ENCODE measurements at regions not wholly inside any gene's neighbourhood (a gene's known extent, or its start where the extent isn't known, plus 50 kb on each side); places are given as distances from the start of the nearest gene placed in this dataset.

DNA sequence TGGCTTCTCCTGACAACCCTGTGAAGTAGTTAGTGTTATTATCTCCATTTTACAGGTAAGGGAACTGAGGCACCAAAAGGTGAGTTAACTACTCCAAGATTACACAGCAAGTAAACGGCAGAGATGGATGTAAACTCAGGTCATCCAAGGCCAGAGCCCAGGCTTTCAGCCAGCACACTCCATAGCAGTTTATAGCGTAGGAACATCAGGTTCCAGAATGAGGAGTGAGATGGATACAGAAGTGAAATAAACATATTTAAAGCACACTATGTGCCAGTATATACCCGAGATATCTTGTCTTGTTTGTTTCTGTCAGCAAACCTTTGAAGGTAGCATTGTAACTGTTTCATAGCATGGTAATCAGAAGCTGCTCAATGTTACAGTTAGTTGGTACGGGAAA, 279.0 kb downstream of the OXSM start:
- no peak overlapping the region for H3K4me3 ChIP-seq
- H3K9me3 ChIP-seq, result no peaks in the 10 kb centered on the region
- intact Hi-C loops (cut with DNase I), result loop anchor here in 2 of 10 donors (5.0 kb wide), 2 partner anchors 33 to 38 kb away; no protein-coding TSS in a partner anchor
- peaks cover 0 to 25% (median 0%) of the 10 kb centered on the region in 12 donors for H3K4me1 ChIP-seq
- ATAC-seq, result peak; percentile 94 to 97 (median 96)
- WGBS, 4 donors, result 45 to 53% (median 51%) methylated on average over 4 of the region's 4 CpGs
- no peaks in the 10 kb centered on the region for H3K36me3 ChIP-seq
- no peak for TF ChIP-seq POLR2A (IDR thresholded peaks at IDR 0.05)
- TF ChIP-seq, protein P1, sequence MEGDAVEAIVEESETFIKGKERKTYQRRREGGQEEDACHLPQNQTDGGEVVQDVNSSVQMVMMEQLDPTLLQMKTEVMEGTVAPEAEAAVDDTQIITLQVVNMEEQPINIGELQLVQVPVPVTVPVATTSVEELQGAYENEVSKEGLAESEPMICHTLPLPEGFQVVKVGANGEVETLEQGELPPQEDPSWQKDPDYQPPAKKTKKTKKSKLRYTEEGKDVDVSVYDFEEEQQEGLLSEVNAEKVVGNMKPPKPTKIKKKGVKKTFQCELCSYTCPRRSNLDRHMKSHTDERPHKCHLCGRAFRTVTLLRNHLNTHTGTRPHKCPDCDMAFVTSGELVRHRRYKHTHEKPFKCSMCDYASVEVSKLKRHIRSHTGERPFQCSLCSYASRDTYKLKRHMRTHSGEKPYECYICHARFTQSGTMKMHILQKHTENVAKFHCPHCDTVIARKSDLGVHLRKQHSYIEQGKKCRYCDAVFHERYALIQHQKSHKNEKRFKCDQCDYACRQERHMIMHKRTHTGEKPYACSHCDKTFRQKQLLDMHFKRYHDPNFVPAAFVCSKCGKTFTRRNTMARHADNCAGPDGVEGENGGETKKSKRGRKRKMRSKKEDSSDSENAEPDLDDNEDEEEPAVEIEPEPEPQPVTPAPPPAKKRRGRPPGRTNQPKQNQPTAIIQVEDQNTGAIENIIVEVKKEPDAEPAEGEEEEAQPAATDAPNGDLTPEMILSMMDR (IDR thresholded peaks at IDR 0.05), result no peak
- peak overlapping the region in 7 of 12 donors; percentile 1 to 62 (median 26) for H3K27ac ChIP-seq
- H3K27me3 ChIP-seq, result no peaks in the 10 kb centered on the region
- DNase-seq, result peak in 3 of 5 donors; percentile 25 to 73 (median 67)

DNA sequence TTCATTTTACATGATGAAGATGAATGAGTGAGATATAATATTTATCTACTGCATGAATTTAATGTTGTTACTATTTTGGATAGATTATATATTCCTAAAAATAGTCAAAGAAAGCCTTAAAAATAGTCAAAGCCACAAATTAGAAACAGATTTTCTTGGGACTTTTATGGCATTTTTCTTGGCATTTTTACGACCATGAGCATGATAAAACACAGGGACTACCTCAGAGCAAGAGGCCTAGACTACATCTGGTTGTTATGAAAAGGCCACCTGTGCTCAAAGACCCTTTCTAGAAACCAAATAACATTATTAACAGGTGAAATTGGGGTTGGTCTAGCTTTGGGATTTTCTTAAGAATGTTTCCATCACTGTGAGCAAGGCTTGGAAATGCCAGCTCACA, 281.0 kb downstream of the OXSM start:
- intact Hi-C loops (cut with DNase I), result no loop called here
- no peaks in the 10 kb centered on the region for H3K27me3 ChIP-seq
- H3K4me3 ChIP-seq, result no peak overlapping the region
- H3K27ac ChIP-seq, result peak overlapping the region in 1 of 12 donors; percentile 3
- no peaks in the 10 kb centered on the region for H3K9me3 ChIP-seq
- DNase-seq (no peak), ATAC-seq (no peak)
- peaks cover 0 to 25% (median 0%) of the 10 kb centered on the region in 12 donors for H3K4me1 ChIP-seq
- TF ChIP-seq, protein P1 (IDR thresholded peaks at IDR 0.05), result no peak
- no peak for TF ChIP-seq POLR2A (IDR thresholded peaks at IDR 0.05)
- WGBS, 4 donors, result 65 to 88% (median 78%) methylated on average over 1 of the region's 1 CpG
- no peaks in the 10 kb centered on the region for H3K36me3 ChIP-seq

DNA sequence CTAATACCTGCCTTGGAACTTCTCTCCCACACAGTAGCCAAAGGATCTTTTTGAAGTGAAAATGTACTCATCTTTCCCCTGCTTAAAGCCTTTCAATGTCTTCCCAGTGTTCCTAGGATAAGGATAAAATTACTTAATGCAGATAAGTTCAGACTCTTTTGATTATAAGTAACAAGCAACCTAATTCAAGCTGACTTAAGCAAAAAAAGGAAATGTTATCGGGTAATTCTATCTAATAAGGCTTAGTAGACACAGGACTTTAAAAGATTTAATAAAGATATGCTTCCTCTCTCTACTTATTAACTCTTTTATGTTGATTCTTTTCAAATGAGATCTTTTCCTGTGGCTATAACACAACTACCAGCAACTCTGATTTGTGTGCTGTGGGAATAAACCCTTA, 284.2 kb downstream of the OXSM start:
- Histone ChIP-seq H3K9me3 (no peaks in the 10 kb centered on the region), H3K36me3 (no peaks in the 10 kb centered on the region), H3K4me3 (no peak overlapping the region), H3K4me1 (peaks cover 0 to 4% (median 0%) of the 10 kb centered on the region in 12 donors), H3K27me3 (no peaks in the 10 kb centered on the region), H3K27ac (no peak overlapping the region)
- ATAC-seq, result no peak
- intact Hi-C loops (cut with DNase I), result no loop called here
- TF ChIP-seq, protein P1 (IDR thresholded peaks at IDR 0.05), result no peak
- TF ChIP-seq POLR2A (IDR thresholded peaks at IDR 0.05), result no peak
- 92 to 98% (median 93%) methylated on average over 1 of the region's 1 CpG for WGBS, 4 donors
- DNase-seq, result no peak

DNA sequence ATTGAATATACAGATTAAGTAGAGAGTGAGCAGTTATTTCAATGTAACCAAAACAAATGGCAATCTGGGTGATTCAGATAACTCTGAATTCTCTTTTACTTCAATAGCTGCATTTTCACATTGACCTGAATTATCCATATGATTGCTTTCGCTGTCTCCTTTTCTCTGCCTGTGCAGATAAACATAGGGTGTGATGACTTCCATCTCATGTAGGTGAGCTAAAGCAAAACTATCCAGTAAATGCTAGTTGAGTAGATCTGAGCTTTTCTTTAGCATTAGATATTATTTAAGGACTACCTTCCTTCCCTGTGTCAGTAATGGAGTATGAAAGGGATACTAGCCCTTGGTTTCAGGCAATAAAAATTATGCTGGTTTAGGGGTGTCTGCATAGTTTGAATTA, 288.6 kb downstream of the OXSM start:
- DNase-seq, result no peak
- no peaks in the 10 kb centered on the region for H3K36me3 ChIP-seq
- no peaks in the 10 kb centered on the region for H3K9me3 ChIP-seq
- intact Hi-C loops (cut with DNase I), result no loop called here
- H3K27me3 ChIP-seq, result no peaks in the 10 kb centered on the region
- no peaks in the 10 kb centered on the region for H3K4me1 ChIP-seq
- no peak for TF ChIP-seq POLR2A (IDR thresholded peaks at IDR 0.05)
- TF ChIP-seq, protein P1 (IDR thresholded peaks at IDR 0.05), result no peak
- no peak for ATAC-seq
- WGBS, 4 donors, result 91 to 96% (median 95%) methylated on average over 1 of the region's 1 CpG
- H3K4me3 ChIP-seq, result no peak overlapping the region
- no peak overlapping the region for H3K27ac ChIP-seq
